Panc1 (cell line): ENCODE measurements at regions not wholly inside any gene's neighbourhood (a gene's known extent, or its start where the extent isn't known, plus 50 kb on each side); places are given as distances from the start of the nearest gene placed in this dataset.

Experiments
- TF ChIP-seq, protein P1 (sequence below): fragments of 450-650 bp; IDR thresholded peaks from 2 replicates; pipeline ENCODE4 v1.5.1; 2017; ENCODE audit warnings: mild to moderate bottlenecking
- TF ChIP-seq, protein P2 (sequence below), 2 experiments: IDR thresholded peaks; 2 replicates each; pipeline ENCODE4 v1.6.1; 2011 to 2012; ENCODE audit warnings: low read depth in 2 of 2, control low read depth in 1 of 2, low read length in 1 of 2, mild to moderate bottlenecking in 1 of 2, moderate library complexity in 1 of 2; ENCODE audit not compliant: insufficient read depth in 1 of 2

- TF ChIP-seq, protein P1, sequence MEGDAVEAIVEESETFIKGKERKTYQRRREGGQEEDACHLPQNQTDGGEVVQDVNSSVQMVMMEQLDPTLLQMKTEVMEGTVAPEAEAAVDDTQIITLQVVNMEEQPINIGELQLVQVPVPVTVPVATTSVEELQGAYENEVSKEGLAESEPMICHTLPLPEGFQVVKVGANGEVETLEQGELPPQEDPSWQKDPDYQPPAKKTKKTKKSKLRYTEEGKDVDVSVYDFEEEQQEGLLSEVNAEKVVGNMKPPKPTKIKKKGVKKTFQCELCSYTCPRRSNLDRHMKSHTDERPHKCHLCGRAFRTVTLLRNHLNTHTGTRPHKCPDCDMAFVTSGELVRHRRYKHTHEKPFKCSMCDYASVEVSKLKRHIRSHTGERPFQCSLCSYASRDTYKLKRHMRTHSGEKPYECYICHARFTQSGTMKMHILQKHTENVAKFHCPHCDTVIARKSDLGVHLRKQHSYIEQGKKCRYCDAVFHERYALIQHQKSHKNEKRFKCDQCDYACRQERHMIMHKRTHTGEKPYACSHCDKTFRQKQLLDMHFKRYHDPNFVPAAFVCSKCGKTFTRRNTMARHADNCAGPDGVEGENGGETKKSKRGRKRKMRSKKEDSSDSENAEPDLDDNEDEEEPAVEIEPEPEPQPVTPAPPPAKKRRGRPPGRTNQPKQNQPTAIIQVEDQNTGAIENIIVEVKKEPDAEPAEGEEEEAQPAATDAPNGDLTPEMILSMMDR: no peak
- TF ChIP-seq, protein P2, sequence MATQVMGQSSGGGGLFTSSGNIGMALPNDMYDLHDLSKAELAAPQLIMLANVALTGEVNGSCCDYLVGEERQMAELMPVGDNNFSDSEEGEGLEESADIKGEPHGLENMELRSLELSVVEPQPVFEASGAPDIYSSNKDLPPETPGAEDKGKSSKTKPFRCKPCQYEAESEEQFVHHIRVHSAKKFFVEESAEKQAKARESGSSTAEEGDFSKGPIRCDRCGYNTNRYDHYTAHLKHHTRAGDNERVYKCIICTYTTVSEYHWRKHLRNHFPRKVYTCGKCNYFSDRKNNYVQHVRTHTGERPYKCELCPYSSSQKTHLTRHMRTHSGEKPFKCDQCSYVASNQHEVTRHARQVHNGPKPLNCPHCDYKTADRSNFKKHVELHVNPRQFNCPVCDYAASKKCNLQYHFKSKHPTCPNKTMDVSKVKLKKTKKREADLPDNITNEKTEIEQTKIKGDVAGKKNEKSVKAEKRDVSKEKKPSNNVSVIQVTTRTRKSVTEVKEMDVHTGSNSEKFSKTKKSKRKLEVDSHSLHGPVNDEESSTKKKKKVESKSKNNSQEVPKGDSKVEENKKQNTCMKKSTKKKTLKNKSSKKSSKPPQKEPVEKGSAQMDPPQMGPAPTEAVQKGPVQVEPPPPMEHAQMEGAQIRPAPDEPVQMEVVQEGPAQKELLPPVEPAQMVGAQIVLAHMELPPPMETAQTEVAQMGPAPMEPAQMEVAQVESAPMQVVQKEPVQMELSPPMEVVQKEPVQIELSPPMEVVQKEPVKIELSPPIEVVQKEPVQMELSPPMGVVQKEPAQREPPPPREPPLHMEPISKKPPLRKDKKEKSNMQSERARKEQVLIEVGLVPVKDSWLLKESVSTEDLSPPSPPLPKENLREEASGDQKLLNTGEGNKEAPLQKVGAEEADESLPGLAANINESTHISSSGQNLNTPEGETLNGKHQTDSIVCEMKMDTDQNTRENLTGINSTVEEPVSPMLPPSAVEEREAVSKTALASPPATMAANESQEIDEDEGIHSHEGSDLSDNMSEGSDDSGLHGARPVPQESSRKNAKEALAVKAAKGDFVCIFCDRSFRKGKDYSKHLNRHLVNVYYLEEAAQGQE (IDR thresholded peaks at IDR 0.05; ENCODE audit: insufficient read depth in 1 of 2, low read depth in 2 of 2, low read length in 1 of 2): no peak
Observed at GRCh38 chr1:163265547-163265946, 56.2 kb upstream of the NUF2 start.
